Medulla oblongata (tissue), 1 donor: ENCODE measurements at regions not wholly inside any gene's neighbourhood (a gene's known extent, or its start where the extent isn't known, plus 50 kb on each side); places are given as distances from the start of the nearest gene placed in this dataset.

Experiments used
- DNase-seq: peaks from one replicate; pipeline ENCODE4 v3.0.0-alpha.2; 2015; ENCODE audit errors: extremely low spot score

- no peak for DNase-seq
Measured at GRCh38 chr9:87247097-87247496, 250.6 kb upstream of the DAPK1 start.

- DNase-seq, result no peak
Measured at GRCh38 chr9:87249029-87249428, 248.6 kb upstream of the DAPK1 start.

GRCh38 chr9:87250205-87250604 is 247.5 kb upstream of the DAPK1 start:
- no peak for DNase-seq

GRCh38 chr9:87255431-87256155 is 242.1 kb upstream of the DAPK1 start:
- DNase-seq, result no peak

GRCh38 chr9:87256973-87257372 is 240.7 kb upstream of the DAPK1 start:
- DNase-seq, result peak; percentile 9

GRCh38 chr9:87259543-87260518 is 237.8 kb upstream of the DAPK1 start:
- no peak for DNase-seq

- no peak for DNase-seq
Measured at GRCh38 chr9:87263291-87263690, 234.4 kb upstream of the DAPK1 start.

GRCh38 chr9:87266697-87267096 is 231.0 kb upstream of the DAPK1 start:
- no peak for DNase-seq

GRCh38 chr9:87267251-87268070 is 230.2 kb upstream of the DAPK1 start:
- DNase-seq, result no peak

GRCh38 chr9:87269296-87270176 is 228.1 kb upstream of the DAPK1 start:
- DNase-seq, result no peak

- DNase-seq, result no peak
Measured at GRCh38 chr9:87270221-87270847, 227.3 kb upstream of the DAPK1 start.

GRCh38 chr9:87270848-87271234 is 226.8 kb upstream of the DAPK1 start:
- no peak for DNase-seq

- DNase-seq, result no peak
Measured at GRCh38 chr9:87271696-87272477, 225.8 kb upstream of the DAPK1 start.

- DNase-seq, result no peak
Measured at GRCh38 chr9:87275047-87275725, 222.5 kb upstream of the DAPK1 start.

- DNase-seq, result no peak
Measured at GRCh38 chr9:87276327-87276841, 221.3 kb upstream of the DAPK1 start.

- no peak for DNase-seq
Measured at GRCh38 chr9:87276851-87277261, 220.8 kb upstream of the DAPK1 start.

- DNase-seq, result no peak
Measured at GRCh38 chr9:87277346-87277745, 220.3 kb upstream of the DAPK1 start.

- DNase-seq, result no peak
Measured at GRCh38 chr9:87278971-87279733, 218.5 kb upstream of the DAPK1 start.
